ENCODE measurements at regions not wholly inside any gene's neighbourhood (a gene's known extent, or its start where the extent isn't known, plus 50 kb on each side); places are given as distances from the start of the nearest gene placed in this dataset.

DNA sequence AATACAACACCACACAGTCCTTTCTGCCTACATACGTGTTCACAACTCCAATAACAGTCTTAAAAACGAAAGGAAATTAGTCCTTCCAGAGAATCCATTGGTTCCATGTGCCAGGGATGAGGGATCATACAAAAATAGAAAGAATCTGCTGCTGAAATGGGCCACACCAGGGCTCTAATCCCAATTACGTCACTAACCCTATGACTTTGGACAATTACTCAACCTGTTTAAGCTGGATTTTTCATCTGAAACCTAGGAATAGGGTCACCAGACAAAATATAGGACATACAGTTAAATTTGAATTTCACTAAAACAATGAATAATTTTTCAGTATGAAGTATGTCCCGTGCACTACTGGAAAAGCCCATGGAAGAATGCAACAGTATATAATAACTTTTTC, 264.7 kb downstream of the YTHDC2 start:
- intact Hi-C loops (cut with micrococcal nuclease): no loop called here
- 0% methylated on average over 4 of the region's 4 CpGs for WGBS (ENCODE audit: insufficient coverage, low coverage, missing lambda C conversion rate)
- Histone ChIP-seq H3K79me2 (ENCODE audit: control insufficient read depth, insufficient read depth, low read length) (no peaks in the 10 kb centered on the region), H3K4me1 (replicated peaks in 1 of 2; ENCODE audit: control insufficient read depth in 2 of 2, insufficient read depth in 2 of 2, low read length in 2 of 2) (no peaks in the 10 kb centered on the region), H3K27me3 (ENCODE audit: control insufficient read depth in 2 of 2, insufficient read depth in 2 of 2, low read length in 2 of 2) (no peaks in the 10 kb centered on the region), H3K27ac (ENCODE audit: extremely low read depth, low read depth, low read length) (no peak overlapping the region), H3K9me3 (replicated peaks; ENCODE audit: control insufficient read depth, insufficient read depth, low read depth, low read length) (no peaks in the 10 kb centered on the region; the same call in 1 of the 2 replicates), H3K9me1 (ENCODE audit: control insufficient read depth, insufficient read depth, low read length) (no peaks in the 10 kb centered on the region), H2AFZ (ENCODE audit: low read depth, low read length) (no peak overlapping the region), H3K9ac (ENCODE audit: insufficient read depth in 1 of 2, low read depth in 2 of 2, low read length in 2 of 2) (no peak overlapping the region), H3K4me3 (no peak overlapping the region), H4K20me1 (replicated peaks; ENCODE audit: control insufficient read depth, insufficient read depth, low read length) (no peaks in the 10 kb centered on the region), H3K36me3 (ENCODE audit: control insufficient read depth, insufficient read depth, low read length) (no peaks in the 10 kb centered on the region), H3K4me2 (ENCODE audit: insufficient read depth, low read length) (no peak overlapping the region)
- DNase-seq (ENCODE audit: extremely low read depth in 1 of 4, low spot score in 3 of 4) (no peak), ATAC-seq (no peak), FAIRE-seq (no peak)
- CTCF ChIA-PET (ENCODE audit: low intra/inter-chr PET ratio): no interaction called here
- in situ Hi-C loops (cut with MboI): no loop called here
- no TSS peak for BruUV-seq (replicated peaks)
- POLR2A ChIA-PET: no interaction called here
- TF ChIP-seq COPS2 (conservative IDR thresholded peaks at IDR 0.05) (no peak), PCBP2 (IDR thresholded peaks at IDR 0.05; ENCODE audit: low read depth, low read length, poor library complexity, severe bottlenecking) (no peak), NBN (IDR thresholded peaks at IDR 0.05; ENCODE audit: low read depth) (no peak), MCM7 (IDR thresholded peaks at IDR 0.05) (no peak), ATF2 (CRISPR knock-in tag; IDR thresholded peaks at IDR 0.05) (no peak), FOXK2 (conservative IDR thresholded peaks at IDR 0.05 in 1 of 2, IDR thresholded peaks at IDR 0.05 in 1 of 2; ENCODE audit: low read depth in 2 of 2) (no peak), ATF1 (CRISPR knock-in tag; IDR thresholded peaks at IDR 0.05) (no peak), ATF1 (tag; IDR thresholded peaks at IDR 0.05) (no peak), SREBF2 (CRISPR knock-in tag; IDR thresholded peaks at IDR 0.05) (no peak)
- TF ChIP-seq, protein P1, sequence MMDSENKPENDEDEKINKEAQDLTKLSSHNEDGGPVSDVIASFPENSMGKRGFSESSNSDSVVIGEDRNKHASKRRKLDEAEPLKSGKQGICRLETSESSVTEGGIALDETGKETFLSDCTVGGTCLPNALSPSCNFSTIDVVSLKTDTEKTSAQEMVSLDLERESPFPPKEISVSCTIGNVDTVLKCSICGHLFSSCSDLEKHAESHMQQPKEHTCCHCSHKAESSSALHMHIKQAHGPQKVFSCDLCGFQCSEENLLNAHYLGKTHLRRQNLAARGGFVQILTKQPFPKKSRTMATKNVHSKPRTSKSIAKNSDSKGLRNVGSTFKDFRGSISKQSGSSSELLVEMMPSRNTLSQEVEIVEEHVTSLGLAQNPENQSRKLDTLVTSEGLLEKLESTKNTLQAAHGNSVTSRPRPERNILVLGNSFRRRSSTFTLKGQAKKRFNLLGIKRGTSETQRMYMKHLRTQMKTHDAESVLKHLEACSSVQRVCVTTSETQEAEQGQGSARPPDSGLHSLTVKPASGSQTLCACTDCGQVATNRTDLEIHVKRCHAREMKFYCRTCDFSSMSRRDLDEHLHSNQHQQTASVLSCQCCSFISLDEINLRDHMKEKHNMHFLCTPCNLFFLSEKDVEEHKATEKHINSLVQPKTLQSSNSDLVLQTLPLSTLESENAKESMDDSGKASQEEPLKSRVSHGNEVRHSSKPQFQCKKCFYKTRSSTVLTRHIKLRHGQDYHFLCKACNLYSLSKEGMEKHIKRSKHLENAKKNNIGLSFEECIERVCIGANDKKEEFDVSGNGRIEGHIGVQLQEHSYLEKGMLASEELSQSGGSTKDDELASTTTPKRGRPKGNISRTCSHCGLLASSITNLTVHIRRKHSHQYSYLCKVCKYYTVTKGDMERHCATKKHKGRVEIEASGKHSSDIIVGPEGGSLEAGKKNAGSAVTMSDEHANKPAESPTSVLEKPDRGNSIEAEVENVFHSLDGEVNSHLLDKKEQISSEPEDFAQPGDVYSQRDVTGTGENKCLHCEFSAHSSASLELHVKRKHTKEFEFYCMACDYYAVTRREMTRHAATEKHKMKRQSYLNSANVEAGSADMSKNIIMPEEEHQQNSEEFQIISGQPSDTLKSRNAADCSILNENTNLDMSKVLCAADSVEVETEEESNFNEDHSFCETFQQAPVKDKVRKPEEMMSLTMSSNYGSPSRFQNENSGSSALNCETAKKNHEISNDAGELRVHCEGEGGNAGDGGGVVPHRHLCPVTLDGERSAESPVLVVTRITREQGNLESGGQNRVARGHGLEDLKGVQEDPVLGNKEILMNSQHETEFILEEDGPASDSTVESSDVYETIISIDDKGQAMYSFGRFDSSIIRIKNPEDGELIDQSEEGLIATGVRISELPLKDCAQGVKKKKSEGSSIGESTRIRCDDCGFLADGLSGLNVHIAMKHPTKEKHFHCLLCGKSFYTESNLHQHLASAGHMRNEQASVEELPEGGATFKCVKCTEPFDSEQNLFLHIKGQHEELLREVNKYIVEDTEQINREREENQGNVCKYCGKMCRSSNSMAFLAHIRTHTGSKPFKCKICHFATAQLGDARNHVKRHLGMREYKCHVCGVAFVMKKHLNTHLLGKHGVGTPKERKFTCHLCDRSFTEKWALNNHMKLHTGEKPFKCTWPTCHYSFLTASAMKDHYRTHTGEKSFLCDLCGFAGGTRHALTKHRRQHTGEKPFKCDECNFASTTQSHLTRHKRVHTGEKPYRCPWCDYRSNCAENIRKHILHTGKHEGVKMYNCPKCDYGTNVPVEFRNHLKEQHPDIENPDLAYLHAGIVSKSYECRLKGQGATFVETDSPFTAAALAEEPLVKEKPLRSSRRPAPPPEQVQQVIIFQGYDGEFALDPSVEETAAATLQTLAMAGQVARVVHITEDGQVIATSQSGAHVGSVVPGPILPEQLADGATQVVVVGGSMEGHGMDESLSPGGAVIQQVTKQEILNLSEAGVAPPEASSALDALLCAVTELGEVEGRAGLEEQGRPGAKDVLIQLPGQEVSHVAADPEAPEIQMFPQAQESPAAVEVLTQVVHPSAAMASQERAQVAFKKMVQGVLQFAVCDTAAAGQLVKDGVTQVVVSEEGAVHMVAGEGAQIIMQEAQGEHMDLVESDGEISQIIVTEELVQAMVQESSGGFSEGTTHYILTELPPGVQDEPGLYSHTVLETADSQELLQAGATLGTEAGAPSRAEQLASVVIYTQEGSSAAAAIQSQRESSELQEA (IDR thresholded peaks at IDR 0.05; ENCODE audit: low read depth): no peak
- TF ChIP-seq, protein P2, sequence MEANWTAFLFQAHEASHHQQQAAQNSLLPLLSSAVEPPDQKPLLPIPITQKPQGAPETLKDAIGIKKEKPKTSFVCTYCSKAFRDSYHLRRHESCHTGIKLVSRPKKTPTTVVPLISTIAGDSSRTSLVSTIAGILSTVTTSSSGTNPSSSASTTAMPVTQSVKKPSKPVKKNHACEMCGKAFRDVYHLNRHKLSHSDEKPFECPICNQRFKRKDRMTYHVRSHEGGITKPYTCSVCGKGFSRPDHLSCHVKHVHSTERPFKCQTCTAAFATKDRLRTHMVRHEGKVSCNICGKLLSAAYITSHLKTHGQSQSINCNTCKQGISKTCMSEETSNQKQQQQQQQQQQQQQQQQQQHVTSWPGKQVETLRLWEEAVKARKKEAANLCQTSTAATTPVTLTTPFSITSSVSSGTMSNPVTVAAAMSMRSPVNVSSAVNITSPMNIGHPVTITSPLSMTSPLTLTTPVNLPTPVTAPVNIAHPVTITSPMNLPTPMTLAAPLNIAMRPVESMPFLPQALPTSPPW (CRISPR knock-in tag; IDR thresholded peaks at IDR 0.05): no peak
- TF ChIP-seq, protein P3, sequence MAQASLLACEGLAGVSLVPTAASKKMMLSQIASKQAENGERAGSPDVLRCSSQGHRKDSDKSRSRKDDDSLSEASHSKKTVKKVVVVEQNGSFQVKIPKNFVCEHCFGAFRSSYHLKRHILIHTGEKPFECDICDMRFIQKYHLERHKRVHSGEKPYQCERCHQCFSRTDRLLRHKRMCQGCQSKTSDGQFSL (CRISPR knock-in tag; IDR thresholded peaks at IDR 0.05): no peak
- TF ChIP-seq, protein P3 (tag; IDR thresholded peaks at IDR 0.05): no peak
